Left lung (tissue), 4 donors: ENCODE measurements at regions not wholly inside any gene's neighbourhood (a gene's known extent, or its start where the extent isn't known, plus 50 kb on each side); places are given as distances from the start of the nearest gene placed in this dataset.

Source experiments
- ATAC-seq: fragments of 200-7000 bp; cut with Tn5 transposase; one replicate; pipeline ENCODE4 v1.9.1; 2020; ENCODE audit warnings: moderate library complexity
- DNase-seq, 4 donors: peaks; one replicate each; pipeline ENCODE4 v3.0.0-alpha.2; 2013 to 2020
- H3K27ac ChIP-seq, 2 donors: fragments of 200-600 bp; sonication (generic) in 1 of 2; one replicate each; pipeline versions ENCODE4 v1.5.0 to v1.8.0; 2020 to 2021
- H3K27me3 ChIP-seq, 2 donors: fragments of 200-600 bp; sonication (generic) in 1 of 2; one replicate each; pipeline versions ENCODE4 v1.5.0 to v1.8.0; 2020 to 2021
- H3K36me3 ChIP-seq, 2 donors: fragments of 200-600 bp; sonication (generic) in 1 of 2; one replicate each; pipeline versions ENCODE4 v1.5.0 to v1.8.0; 2020 to 2021
- H3K4me1 ChIP-seq, 2 donors: fragments of 200-600 bp; one replicate each; pipeline ENCODE4 v1.8.0; 2021
- H3K4me3 ChIP-seq, 2 donors: fragments of 200-600 bp; sonication (generic) in 1 of 2; one replicate each; pipeline versions ENCODE4 v1.5.0 to v1.8.0; 2020 to 2021; ENCODE audit warnings: mild to moderate bottlenecking in 1 of 2
- H3K9me3 ChIP-seq, 2 donors: fragments of 200-600 bp; sonication (generic) in 1 of 2; one replicate each; pipeline versions ENCODE4 v1.5.0 to v1.8.0; 2020 to 2021
- CTCF ChIP-seq, 2 donors: fragments of 200-600 bp; sonication (generic) in 1 of 2; IDR thresholded peaks; one replicate each; pipeline versions ENCODE4 v1.5.0 to v1.8.0; 2021; ENCODE audit warnings: antibody characterized with exemption in 2 of 2
- intact Hi-C, 2 donors: fragments of 100-400 bp; cut with DNase I; formaldehyde crosslinking; loops; one replicate each; pipeline versions ENCODE4 v1.11.2 to v1.14.2; 2022
- donor health status: DM: no; HTN: yes; CAD: no.
- donor health status: DM: no; HTN: no; CAD: no.

- Histone ChIP-seq H3K4me3 (no peak overlapping the region), H3K4me1 (no peaks in the 10 kb centered on the region), H3K36me3 (no peaks in the 10 kb centered on the region), H3K27me3 (no peaks in the 10 kb centered on the region), H3K27ac (no peak overlapping the region), H3K9me3 (peaks cover 0 to 25% of the 10 kb centered on the region in 2 donors)
- DNase-seq (no peak), ATAC-seq (no peak)
- intact Hi-C loops, result no loop called here
- TF ChIP-seq CTCF (IDR thresholded peaks at IDR 0.05), result no peak
Observed at GRCh38 chr2:4718777-4719176, 973.4 kb upstream of the SOX11 start.

GRCh38 chr2:4725618-4726017, 966.6 kb upstream of the SOX11 start:
- DNase-seq (no peak), ATAC-seq (no peak)
- intact Hi-C loops, result no loop called here
- no peaks in the 10 kb centered on the region for H3K9me3 ChIP-seq
- no peak for TF ChIP-seq CTCF (IDR thresholded peaks at IDR 0.05)
- H3K4me1 ChIP-seq, result no peaks in the 10 kb centered on the region
- H3K36me3 ChIP-seq, result no peaks in the 10 kb centered on the region
- no peak overlapping the region for H3K27ac ChIP-seq
- H3K27me3 ChIP-seq, result no peaks in the 10 kb centered on the region
- no peak overlapping the region for H3K4me3 ChIP-seq

- H3K4me3 ChIP-seq, result no peak overlapping the region
- H3K36me3 ChIP-seq, result no peaks in the 10 kb centered on the region
- H3K4me1 ChIP-seq, result no peaks in the 10 kb centered on the region
- DNase-seq (no peak), ATAC-seq (no peak)
- intact Hi-C loops, result no loop called here
- no peaks in the 10 kb centered on the region for H3K9me3 ChIP-seq
- H3K27me3 ChIP-seq, result no peaks in the 10 kb centered on the region
- TF ChIP-seq CTCF (IDR thresholded peaks at IDR 0.05), result no peak
- H3K27ac ChIP-seq, result no peak overlapping the region
Observed at GRCh38 chr2:4732560-4732959, 959.6 kb upstream of the SOX11 start.

- no peaks in the 10 kb centered on the region for H3K9me3 ChIP-seq
- H3K27me3 ChIP-seq, result no peaks in the 10 kb centered on the region
- intact Hi-C loops, result no loop called here
- no peak for ATAC-seq
- no peaks in the 10 kb centered on the region for H3K36me3 ChIP-seq
- DNase-seq, result peak in 1 of 4 donors; percentile 17
- no peaks in the 10 kb centered on the region for H3K4me1 ChIP-seq
- H3K4me3 ChIP-seq, result no peak overlapping the region
- no peak overlapping the region for H3K27ac ChIP-seq
- no peak for TF ChIP-seq CTCF (IDR thresholded peaks at IDR 0.05)
Observed at GRCh38 chr2:4745056-4745991, 946.9 kb upstream of the SOX11 start.

- no peak overlapping the region for H3K27ac ChIP-seq
- H3K36me3 ChIP-seq, result no peaks in the 10 kb centered on the region
- H3K27me3 ChIP-seq, result no peaks in the 10 kb centered on the region
- no peaks in the 10 kb centered on the region for H3K9me3 ChIP-seq
- H3K4me1 ChIP-seq, result no peaks in the 10 kb centered on the region
- DNase-seq (no peak), ATAC-seq (no peak)
- no peak for TF ChIP-seq CTCF (IDR thresholded peaks at IDR 0.05)
- intact Hi-C loops, result no loop called here
- no peak overlapping the region for H3K4me3 ChIP-seq
Observed at GRCh38 chr2:4753721-4754120, 938.5 kb upstream of the SOX11 start.
